NCI-H1048 (cell line): ENCODE measurements at regions not wholly inside any gene's neighbourhood (a gene's known extent, or its start where the extent isn't known, plus 50 kb on each side); places are given as distances from the start of the nearest gene placed in this dataset.

ENCODE experiments used
- DNase-seq: peaks from one replicate; lab custom pipeline; 2025; lab: John Stamatoyannopoulos, UW

DNA sequence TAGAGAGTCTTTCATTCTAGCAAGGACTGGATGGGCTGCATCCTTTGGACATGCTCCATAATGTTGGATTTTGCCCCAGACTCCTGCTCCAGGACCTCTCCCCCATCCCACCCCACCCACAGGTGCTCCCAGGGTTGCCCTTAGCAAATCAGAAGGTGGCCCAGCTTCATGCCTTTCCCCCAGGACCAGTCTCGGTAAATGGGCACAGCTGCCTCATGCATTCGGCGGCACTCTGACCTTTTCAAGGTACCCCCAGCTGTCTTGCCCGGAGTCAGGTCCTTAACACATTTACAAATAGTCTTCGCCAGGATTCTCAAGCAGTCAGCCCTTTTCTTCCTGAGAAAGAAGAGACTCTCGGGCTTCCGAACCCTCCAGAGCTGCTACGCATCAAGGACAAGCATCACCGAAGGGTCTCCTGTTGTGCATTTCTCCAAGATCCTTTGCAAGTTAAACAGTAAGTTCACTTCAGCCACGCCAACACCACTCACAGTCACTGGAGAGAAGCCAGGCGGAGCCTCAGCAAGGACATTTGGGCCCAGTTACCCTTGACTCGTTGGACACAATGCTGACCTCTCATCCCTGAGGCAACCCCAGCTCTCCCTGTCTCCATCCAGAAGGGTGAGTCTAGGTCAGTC lies 287.8 kb downstream of the FAM43A start:
- no peak for DNase-seq

DNA sequence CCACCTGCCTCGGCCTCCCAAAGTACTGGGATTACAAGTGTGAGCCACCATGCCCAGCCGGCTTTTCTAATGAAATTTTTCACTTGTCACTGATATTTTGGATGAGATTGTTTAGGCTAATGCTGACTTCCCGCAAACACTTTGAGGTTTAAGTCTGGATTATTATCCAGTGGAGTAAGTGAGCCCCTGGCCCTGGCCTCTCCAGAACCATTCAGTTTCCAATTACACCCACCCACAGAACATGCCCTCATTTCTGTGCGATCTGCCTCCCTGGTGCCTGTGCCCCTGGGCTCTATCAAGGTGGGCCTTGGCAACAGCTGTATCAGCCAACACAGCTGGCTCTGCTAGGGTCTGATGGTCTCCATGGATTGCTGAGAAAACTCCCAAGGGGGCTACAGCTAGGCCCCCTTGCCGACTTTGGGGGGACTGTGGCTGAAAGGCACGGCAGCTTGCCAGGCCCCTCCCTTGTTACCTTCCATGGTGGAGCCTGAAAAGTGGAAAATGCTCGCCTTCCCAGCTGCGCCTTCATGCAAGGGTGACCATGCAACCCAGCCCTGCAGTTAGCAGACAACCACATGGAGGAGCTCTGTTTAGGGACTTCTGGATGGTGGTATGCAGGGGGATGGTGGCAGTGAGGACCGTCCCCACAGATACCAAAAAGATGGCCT lies 288.9 kb downstream of the FAM43A start:
- DNase-seq, result no peak

DNA sequence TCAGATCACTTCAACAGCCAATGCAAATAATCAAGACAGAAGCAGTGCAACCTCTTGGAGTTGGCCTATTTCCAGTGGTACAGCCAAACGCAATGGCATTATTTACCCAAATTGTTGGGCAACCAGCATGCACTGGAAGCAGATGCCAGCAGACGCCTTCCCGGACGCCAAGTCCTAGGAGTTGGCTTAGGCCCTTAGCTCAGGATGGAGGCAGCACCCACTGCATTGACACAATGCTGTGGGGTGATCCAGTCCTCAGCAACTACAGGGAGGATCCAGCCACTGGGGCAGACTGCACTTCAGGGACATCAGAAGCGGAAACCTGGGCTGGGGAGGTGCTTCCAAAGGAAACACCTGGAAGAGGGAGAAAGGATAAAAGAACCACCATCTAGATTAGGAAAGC lies 290.4 kb downstream of the FAM43A start:
- no peak for DNase-seq

DNA sequence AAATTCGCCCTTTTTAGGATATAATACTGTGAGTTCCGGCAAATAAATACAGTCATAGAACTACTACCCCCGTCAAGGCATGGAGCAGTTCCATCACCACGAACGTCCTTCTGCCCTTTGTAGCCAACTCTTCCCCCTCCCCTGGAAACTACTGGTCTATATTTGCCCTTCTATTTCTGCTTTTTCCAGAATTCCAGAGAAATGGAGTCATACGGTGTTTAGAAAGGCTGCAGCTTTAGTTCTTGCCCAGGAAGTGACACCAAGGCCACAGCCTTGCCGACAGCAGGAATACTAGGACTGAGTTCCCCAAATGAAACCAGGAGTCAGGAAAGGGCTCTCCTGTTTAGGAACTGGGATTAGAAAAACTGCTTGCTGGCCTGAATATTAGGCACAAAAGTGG lies 291.2 kb downstream of the FAM43A start:
- no peak for DNase-seq

DNA sequence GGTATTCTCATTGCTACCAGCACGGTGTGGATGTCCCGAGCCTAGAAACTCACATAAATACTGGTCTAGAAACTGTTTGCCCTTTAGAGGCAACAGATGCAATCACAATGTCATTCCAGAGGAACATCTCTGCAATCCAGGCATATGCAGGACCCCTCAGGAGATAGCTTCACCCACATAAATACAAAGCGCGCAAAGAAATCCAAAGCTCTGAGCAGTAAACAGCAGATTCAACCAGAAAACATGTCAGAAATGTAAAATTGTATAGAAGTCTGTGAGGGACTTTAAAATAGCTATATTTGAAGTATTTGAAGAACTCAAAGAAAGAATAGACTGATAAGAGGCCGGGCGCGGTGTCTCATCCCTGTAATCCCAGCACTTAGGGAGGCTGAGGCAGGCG lies 291.7 kb downstream of the FAM43A start:
- DNase-seq, result no peak

DNA sequence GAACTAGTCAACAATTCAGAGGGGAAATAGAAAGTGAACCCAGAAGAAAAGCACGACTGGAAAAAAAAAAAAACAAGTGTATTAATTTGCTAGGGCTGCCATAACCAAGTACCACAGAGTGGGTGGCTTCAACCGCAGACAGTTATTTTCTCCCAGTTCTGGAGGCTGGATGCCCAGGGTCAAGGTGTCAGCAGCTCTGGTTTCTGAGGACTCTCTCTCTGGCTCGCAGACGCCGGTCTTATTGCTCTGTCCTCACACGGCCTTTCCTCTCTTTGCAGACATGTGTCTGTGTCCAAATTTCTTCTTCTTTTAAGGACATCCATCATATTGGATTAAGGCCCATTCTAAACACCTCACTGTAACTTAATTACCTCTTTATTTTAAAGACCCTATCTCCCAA lies 291.8 kb downstream of the XXYLT1 start:
- DNase-seq, result no peak

DNA sequence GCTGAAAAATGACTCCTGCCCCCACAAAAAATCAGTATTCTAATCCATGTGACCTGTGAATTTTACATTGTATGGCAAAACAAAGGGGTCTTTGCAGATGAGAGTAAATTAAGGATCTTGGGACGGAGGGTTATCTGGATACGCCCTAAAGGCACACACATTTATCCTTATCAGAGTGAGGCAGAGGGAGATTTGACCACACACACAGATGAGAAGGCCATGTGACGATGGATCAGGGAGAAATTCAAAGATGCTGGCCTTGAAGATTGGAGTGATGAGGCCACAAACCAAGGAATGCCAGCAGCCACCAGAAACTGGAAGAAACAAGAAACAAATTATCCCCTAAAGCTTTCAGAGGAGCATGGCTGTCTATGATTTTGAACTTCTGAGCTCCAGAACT lies 288.5 kb downstream of the XXYLT1 start:
- DNase-seq, result no peak

DNA sequence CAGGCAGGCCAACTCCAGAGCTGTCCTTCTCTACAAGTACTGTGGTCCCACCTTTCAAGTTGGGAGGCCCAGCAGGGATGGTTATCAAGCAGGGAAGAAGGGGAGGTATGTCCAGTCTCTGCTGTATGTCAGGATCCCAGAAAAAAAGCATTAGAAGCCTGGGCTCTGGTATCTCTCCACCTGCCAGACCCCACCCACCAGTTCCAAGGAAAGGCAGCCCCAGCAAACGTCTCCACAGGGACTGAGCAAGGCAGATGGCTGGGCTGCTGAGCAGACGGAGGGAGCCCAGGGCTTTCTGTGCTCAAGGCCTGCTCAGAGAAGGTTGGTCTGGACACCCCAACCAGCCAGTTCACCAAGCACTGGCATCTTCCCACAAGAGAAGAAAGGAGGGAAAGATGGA lies 287.8 kb downstream of the XXYLT1 start:
- no peak for DNase-seq

DNA sequence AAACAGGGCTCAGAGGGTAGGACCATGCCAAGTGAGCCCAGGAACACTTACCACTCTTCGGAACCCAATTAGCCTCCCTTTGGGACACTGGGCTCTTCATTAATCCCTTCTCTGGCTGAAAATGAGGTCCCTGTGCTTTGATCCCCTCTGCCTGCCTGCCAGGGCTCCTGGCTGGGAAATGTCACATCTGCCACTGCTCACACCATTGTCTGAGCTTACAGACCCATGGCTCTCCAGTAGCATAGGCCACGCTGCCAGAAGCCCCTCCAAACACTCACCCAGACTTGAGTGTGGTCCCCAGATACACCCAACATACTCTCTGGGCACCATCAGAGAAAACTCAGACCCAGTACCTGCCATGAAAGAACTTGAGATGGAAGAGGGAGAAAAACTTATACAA lies 287.3 kb downstream of the XXYLT1 start:
- DNase-seq, result no peak

DNA sequence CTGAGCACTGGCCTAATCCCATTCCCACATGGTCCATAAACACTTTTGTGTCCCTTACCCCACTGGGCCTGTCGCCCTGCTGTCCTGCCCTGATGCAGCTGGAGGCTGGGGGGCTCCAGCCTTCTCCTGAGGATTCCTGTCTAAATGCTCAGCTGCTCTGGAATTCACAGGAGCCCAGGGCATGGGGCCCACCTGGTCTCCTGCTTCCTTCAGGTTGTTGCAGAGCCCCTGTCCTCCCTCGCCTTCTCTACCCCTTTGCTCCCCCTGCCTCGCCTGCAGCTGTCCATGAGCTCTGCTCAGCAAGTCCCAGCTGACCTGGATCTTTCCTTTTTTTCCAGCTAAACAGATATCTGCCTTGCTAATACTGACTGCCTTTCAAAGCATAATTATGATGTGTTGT lies 286.9 kb downstream of the XXYLT1 start:
- DNase-seq, result no peak

DNA sequence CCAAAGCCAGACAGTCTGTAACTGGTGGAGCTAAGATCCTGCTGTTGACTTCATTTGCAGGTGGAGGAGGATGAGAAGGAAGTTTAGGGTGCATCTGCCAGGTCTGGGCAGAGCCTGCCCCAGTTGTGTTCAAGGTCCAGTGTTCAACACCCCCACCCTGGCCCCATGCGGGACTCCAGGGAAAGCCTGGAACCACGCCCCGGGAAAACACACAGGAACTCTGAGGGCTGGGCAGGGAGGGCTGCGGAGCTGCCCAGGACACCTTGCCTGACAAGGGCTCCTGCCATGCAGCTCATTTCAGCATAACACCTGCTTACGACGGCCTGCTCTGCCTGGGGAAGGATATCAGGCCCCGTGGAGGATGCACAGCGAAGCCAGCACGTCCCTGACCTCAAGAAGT lies 286.3 kb downstream of the XXYLT1 start:
- DNase-seq, result no peak

DNA sequence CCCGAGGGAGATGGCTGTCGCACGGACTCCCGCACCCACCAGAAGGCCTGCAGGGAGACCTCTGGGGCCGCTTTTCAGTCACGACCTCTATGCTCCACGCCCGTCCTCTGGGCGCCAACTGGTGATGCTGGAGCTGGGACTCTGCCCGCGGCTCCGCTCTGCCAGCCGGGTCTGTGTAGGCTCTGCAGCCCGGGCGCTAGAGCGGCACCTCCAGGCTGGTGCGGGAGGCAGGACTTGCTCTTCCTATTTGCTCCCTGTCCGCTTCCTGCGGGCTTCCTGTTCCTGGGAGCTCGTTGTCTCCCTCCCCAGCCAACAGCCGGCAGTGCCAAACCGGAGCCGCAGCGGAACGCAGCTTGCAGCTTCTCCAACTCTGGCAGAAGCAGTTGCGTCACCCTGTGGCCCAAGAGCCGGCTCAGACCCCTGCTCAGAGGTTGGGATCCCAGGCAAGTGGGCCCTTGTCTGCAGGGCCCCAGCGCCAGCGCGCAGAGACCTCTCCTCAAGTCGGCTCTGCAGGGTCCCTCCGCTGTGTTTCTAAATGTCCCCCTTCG lies 285.9 kb downstream of the XXYLT1 start:
- no peak for DNase-seq

DNA sequence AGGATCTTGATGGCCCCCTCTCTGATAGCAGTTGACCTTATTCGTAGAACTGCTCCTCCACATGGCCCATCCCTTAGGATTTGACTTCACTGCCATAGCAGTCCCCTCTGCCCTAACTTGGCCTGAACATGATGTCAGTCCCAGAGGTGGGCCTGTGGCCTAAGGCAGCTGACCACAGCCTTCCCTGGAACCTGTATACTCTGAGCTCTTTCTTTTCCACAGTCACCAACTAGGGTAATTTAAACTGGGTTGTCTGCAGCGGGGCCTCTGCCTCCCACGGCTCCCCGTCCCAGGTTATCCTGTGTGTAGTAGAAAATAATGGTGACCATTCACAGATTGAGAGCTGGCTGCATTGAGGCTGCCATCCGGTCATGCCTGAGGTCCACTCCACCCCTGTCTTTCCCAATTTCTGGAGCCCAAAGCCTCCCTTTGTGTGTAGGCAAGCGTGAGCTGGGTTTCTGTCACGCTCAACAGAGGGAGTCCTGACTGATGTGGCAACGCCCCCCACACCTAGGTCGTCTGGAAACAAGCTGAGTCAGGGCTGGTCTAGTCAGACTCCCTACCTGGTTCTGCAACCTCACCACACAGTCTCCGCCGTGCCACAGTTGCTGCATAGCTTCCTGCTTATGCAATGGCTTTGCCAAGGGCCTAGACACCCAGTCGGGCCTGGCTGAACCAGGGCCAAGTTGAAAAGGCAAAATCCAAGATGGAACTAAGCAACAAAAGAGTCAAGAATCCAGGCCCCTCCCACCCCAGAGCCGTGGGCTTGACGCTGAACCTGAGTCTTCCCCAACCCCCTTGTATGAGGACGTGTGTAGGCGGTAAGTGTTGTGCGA lies 284.5 kb downstream of the XXYLT1 start:
- no peak for DNase-seq

DNA sequence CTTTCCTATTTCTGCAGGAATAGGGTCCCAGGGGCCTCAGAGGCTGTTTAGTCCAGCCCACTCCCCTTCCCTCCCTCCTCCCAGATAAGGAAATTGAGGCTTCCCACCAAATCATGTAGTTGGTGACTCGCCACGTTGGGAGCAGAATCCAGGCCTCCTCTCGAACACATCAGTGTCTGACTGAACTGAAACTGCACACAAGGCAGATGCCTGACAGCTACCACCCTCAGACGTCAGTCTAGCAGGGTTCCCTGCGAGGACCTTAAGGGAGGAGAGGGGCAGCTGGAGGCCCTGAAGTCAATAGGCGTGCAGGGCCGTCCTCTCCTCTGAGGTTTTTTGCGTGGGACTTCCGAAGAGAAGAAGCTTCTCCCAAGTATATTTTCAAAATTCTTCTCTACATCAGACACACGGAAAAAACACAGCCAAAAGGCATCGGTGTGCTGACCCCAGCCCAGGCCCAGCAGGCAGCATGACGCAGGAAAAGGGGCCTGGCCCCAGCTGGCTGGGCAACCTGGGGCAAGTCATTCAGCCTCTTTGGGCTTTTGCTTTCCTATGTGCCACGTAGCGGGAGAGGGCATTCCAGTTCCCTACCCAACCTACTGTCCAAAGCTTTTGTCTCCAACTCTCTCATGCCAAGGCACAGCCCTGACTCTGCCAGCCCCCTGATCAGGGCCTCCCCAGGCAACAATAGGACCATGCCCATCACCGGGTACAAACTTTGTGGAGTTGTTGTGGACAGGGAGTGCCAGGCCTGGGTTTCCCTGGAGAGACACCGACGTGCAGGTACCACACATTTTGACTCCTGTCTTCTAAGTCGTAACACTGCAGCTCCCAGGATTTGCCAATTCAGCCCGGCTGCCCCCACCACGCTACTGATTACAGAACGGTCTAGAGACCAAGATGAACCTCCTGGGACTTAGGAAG lies 283.1 kb downstream of the XXYLT1 start:
- DNase-seq, result no peak

DNA sequence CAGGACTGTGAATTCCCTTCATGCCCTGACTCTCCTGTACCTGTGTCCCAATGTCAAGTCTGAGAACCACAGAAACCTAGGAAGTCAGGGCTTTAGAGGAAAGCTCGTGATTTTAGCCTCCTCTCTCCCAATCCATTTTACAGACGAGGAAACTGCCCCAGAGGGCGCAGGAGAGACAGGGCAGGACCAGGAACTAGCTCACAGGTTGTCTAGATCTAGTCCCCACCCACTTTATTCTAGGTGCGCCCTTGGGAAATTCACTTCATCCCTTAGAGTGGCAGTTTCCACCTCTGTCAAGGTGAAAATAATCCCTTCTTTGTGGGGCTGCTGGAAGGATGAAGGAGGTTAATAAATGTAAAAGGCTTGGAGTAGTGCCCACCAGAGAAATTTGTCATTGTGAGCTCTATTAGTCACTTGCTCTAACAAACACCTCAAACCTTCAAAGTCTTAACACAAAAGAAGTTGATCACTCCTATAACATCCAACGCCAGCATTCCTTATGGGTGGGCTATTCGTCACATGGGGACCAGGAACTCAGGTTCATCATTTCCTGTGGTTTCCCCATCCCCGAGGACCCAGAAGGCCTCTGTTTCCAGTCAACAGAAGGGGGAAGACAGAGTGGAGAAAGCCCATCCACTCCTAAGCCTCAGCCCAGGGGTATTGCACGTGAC lies 282.3 kb downstream of the XXYLT1 start:
- DNase-seq, result no peak

DNA sequence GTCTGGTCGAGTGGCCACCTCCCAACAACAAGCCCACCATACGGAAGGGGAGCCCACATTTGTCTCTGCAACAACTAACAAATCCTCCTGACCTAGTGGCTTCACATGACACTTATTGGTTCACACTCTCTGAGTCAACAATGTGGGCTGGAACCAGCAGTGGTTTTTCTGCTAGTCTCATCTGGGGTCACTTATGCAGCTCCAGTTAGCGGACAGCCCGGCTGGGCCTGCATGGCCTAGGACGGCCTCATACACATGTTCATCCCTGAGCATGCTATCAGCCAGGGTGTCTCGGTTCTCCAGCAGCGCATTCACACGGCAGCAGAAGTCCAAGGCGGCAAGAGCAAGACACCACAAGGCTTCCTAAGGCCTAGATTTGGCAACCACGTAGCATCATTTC lies 281.7 kb downstream of the XXYLT1 start:
- DNase-seq, result no peak

DNA sequence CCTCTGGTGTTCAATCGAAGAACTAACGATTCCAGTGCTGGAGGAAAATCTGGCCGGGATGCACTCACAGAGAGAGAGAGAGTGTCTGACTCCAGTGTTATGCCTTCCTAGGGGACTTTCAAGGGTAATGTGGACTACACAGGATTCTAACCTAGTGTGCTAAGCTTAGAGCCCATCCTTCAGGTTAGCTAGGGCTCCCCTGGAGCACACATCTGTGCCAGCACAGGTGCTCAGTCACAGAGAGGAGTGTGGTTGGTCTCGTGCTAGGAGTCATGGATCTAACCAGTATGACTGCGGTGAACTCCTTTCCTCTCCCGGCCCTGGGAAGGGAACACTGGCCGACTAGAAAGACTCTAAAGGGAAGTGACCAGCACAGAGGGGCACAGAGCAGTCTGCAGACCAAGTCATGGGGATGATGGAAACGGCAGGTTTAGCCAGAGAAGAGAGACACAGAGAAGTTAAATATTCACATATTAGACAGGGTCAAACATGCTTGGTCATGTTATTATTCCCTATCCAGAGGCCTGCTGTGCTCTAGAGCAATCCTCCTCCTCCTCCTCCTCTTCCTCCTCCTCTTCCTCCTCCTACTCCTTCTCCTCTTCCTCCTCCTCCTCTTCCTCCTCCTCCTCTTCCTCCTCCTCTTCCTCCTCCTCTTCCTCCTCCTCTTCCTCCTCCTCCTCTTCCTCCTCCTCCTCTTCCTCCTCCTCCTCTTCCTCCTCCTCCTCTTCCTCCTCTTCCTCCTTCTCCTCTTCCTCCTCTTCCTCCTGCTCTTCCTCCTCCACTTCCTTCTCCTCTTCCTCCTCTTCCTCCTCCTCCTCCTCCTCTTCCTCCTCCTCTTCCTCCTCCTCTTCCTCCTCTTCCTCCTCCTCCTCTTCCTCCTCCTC lies 280.3 kb downstream of the XXYLT1 start:
- DNase-seq, result no peak

DNA sequence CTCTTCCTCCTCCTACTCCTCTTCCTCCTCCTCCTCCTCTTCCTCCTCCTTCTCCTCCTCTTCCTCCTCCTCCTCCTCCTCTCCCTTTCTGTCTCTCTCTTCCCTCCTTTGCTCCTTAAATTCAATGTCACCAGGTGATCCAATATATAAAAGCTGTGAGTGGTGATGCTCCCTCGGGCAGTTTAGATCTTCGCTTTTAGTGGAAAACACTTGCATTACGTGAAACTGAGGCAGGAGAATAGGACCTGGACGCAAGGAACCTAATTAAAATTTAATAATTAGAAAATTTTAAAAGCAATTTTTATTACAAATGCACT lies 279.7 kb downstream of the XXYLT1 start:
- DNase-seq, result no peak

DNA sequence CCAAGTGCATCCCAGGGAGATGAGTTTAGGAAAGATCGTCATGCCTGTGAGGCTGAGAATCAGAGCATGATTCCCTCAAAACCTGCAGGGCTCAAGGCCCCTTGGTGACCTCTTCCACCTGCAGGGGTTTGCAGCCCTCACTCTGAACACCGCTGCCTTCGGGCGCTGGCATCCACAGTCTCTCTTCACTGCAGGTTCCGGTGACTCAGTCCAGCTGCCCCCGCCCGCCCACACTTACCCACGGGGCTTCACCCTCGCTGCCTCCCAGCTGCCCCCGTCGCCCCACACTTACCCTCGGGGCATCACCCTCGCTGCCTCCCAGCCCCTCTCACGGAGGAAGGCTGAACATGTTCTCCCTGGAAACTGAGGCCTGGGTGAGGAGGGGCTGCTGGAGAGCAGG lies 277.1 kb downstream of the XXYLT1 start:
- no peak for DNase-seq

DNA sequence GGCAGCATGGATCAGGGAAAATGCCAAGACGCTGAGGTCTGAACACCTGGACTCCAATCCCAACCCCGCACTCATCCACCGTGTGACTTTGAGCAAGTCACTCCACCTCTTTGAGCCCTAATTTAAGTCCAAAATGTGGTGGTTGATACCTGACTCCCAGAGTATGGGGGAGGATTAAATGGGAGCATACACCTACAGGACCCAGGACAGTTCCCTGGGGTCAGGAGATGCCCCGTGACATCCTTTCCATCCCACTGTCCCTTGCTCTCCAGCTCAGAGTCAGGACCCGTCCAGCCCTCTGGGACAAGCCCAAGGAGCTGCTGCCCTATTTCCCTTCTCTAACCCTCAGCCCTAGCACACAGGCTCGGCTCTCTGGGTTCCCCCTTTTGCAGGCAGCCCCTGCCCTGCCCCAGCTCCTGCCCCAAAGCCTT lies 276.4 kb downstream of the XXYLT1 start:
- no peak for DNase-seq
